Coronary artery (tissue), 2 donors: ENCODE measurements at regions not wholly inside any gene's neighbourhood (a gene's known extent, or its start where the extent isn't known, plus 50 kb on each side); places are given as distances from the start of the nearest gene placed in this dataset.

ENCODE experiments used
- DNase-seq: peaks from one replicate; pipeline ENCODE4 v3.0.0-alpha.2; 2017; ENCODE audit warnings: low spot score
- H3K27ac ChIP-seq, 2 donors: fragments of 200-600 bp; sonication (generic); one replicate each; pipeline ENCODE4 v1.5.1; 2016 to 2019
- H3K4me3 ChIP-seq: fragments of 200-600 bp; sonication (generic); 2 replicates; pipeline ENCODE4 v1.5.1; 2016; ENCODE audit warnings: mild to moderate bottlenecking, moderate library complexity
- TF ChIP-seq, protein P1 (sequence below): fragments of 200-600 bp; sonication (generic); IDR thresholded peaks from one replicate; pipeline ENCODE4 v1.5.1; 2019; ENCODE audit warnings: antibody characterized with exemption

DNA sequence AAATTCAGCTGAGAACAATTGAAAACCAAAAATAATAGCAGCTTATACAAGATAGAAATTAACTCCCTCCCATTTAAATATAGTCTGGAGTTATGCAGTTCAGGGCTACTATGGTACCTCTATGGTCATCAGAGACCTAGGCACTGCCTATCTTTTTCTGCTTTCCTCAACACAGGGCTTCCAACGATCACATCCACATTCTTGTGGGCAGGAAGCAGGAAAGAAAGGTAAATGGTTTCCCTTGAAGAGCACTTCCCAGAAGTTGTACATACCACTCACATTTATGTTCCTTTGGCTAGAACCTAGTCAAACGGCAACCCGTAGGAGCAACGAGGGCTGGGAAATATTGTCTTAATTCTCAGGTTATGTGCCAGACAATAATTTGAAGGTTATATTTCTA is 197.7 kb upstream of the PRICKLE2 start:
- TF ChIP-seq, protein P1, sequence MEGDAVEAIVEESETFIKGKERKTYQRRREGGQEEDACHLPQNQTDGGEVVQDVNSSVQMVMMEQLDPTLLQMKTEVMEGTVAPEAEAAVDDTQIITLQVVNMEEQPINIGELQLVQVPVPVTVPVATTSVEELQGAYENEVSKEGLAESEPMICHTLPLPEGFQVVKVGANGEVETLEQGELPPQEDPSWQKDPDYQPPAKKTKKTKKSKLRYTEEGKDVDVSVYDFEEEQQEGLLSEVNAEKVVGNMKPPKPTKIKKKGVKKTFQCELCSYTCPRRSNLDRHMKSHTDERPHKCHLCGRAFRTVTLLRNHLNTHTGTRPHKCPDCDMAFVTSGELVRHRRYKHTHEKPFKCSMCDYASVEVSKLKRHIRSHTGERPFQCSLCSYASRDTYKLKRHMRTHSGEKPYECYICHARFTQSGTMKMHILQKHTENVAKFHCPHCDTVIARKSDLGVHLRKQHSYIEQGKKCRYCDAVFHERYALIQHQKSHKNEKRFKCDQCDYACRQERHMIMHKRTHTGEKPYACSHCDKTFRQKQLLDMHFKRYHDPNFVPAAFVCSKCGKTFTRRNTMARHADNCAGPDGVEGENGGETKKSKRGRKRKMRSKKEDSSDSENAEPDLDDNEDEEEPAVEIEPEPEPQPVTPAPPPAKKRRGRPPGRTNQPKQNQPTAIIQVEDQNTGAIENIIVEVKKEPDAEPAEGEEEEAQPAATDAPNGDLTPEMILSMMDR, result no peak
- Histone ChIP-seq H3K4me3 (no peak overlapping the region), H3K27ac (no peak overlapping the region)
- no peak for DNase-seq

DNA sequence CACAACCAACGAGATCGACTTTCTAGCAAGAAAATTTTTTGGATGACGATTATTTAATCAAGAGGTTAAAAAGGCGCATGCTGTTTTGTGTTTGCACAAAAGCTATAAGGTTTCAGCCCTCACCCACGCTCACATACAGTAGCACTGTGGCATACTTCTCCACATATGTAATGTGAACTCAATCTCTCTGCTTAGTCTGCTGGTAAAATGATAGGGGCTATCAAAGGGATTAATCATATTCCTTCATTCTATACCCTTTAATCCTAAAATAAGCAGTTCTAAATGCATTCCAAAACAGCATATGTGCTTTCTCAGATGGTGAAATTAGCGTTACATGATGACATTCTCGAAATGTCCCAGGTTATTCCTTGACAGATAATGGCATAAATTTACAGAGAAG is 196.9 kb upstream of the PRICKLE2 start:
- Histone ChIP-seq H3K27ac (no peak overlapping the region), H3K4me3 (no peak overlapping the region)
- no peak for DNase-seq
- TF ChIP-seq, protein P1, result no peak

DNA sequence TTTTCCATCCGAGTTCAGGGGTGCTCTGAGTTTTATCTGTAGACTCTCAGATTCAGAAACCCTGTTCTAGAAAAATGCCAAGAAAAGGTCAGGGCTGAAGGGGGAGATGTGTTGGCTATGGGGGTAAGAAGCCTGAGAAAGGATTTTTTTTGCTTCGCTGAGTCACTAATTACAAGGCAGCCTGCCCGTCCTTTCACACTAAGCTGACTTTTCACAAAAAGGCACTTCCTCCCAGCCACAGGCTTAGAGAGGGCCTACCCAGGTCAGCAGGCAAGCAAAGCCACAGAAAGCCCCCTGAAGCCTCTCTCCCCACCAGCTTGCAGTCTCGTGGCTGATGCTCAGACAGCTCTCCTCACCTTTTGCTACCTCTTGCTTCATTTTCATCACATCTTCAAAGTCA is 192.6 kb upstream of the PRICKLE2 start:
- H3K4me3 ChIP-seq, result no peak overlapping the region
- TF ChIP-seq, protein P1, result no peak
- no peak for DNase-seq
- H3K27ac ChIP-seq, result no peak overlapping the region

DNA sequence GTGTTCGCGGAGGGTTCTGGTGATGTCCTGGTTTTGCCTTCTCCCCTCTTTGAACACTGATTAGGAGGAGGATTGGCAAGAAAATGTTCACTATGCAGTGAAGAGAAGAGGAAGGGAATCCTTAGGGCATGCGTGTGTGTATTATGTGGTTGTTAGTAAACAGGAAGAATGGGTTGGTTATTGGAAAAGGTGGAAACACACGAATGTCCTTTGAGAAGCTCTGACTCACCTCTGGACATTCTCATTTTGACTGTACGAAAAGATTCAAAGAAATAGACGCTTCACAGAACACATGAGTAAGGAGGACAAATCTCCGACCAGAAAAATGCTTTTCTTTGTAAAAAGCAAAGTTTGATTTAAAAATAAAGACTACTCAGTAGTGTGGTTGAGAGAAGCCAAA is 188.8 kb upstream of the PRICKLE2 start:
- DNase-seq, result no peak
- TF ChIP-seq, protein P1, result no peak
- Histone ChIP-seq H3K4me3 (no peak overlapping the region), H3K27ac (no peak overlapping the region)

DNA sequence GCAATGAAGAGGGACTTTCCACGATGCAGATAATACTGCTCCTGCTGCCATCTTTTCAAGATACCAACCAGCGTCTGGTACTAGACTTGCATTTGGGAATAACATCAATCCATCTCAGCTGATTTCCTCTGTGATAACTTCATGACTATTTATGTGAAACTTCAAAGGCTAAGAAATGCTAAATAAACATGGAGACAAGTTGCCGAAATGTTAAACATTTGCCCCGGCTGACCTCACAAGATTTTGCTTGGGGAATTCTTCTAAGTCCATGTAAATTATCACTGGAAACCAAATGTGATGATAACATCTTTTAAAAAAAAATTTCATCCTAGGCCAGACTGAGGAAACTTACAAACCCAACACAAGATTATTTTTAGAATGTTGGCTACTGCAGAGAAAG is 185.8 kb upstream of the PRICKLE2 start:
- TF ChIP-seq, protein P1, result no peak
- Histone ChIP-seq H3K27ac (no peak overlapping the region), H3K4me3 (no peak overlapping the region)
- DNase-seq, result no peak

DNA sequence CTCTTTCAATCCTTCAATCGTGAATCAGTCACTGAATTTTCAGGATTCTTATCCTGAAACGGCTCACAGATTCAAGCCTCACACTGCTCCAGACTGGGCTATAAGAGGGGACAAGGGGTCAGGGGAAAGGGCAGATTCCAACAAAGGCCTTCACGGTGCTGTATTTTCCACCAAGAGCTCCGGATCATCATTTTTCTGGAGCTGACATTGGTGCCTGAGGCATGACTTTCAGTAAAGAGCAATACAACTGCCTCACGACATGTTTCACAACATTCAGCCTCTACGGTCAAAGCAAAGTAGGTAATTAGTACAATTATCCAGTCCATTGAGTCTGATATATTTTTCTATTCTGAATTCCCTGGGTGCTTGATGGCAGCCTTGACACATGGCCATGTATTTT is 185.0 kb upstream of the PRICKLE2 start:
- DNase-seq, result no peak
- H3K4me3 ChIP-seq, result no peak overlapping the region
- TF ChIP-seq, protein P1, result no peak
- H3K27ac ChIP-seq, result no peak overlapping the region

DNA sequence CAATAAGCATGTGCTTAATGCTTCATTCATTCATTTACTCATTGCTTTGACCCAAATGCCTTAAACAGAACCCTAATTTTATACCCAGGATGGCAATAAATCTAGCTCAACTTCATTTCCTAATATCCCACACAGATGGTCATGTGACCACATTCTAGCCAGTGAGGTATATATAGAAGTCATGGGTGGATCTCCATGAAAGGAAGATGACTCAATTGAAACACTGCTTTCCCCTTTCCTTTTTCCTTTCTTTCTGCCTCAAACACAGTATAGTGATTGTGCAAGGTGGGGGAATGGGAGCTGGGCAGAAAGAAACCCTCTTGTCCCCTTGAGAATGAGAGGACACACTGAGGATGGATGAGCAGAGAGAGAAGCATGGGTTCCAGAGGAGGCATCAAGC is 183.5 kb upstream of the PRICKLE2 start:
- TF ChIP-seq, protein P1, result no peak
- no peak overlapping the region for H3K27ac ChIP-seq
- no peak overlapping the region for H3K4me3 ChIP-seq
- DNase-seq, result no peak
